ENCODE measurements at regions not wholly inside any gene's neighbourhood (a gene's known extent, or its start where the extent isn't known, plus 50 kb on each side); places are given as distances from the start of the nearest gene placed in this dataset.

DNA sequence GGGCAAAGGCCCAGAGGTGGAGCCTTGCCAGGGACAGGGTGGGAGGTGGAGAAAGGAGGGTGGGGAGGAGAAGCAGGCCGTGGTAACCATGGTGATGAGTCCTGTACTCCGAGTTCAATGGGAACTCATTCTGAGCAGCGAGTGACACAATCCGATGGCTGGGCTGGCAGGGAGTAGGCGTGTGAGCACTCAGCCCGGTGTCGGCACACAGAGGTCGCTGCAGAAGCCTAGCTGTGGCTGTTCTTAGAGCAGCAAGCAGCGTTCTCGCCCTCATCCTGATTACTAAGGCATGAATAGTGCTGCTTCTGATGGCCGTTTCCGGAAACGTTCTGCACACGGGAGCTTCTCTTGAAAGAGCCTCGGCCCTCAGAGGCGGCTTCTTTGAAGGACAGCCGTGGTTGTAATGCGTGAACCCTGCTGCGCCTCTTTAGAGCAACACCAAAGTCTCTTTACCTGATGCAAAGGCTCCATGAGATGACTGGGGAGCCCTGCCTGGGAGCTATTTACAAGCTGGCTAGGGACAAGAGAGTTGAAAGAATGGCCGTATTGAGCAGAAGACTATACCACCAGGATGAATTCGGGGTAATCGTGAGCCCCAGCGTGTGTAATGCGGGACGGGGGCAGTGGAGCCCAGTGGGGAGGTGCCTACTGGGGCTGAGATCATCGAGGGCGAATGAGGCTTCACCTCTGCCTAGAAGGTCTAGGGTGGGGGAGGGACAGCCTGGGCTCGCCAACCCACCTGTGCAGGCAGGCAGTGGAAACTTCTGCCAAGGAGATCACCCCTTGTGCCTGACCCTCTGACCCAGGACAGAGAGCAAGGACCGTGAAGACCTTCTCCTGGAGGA is 72.8 kb upstream of the PAX7 start (continued):
- TF ChIP-seq, protein P1, sequence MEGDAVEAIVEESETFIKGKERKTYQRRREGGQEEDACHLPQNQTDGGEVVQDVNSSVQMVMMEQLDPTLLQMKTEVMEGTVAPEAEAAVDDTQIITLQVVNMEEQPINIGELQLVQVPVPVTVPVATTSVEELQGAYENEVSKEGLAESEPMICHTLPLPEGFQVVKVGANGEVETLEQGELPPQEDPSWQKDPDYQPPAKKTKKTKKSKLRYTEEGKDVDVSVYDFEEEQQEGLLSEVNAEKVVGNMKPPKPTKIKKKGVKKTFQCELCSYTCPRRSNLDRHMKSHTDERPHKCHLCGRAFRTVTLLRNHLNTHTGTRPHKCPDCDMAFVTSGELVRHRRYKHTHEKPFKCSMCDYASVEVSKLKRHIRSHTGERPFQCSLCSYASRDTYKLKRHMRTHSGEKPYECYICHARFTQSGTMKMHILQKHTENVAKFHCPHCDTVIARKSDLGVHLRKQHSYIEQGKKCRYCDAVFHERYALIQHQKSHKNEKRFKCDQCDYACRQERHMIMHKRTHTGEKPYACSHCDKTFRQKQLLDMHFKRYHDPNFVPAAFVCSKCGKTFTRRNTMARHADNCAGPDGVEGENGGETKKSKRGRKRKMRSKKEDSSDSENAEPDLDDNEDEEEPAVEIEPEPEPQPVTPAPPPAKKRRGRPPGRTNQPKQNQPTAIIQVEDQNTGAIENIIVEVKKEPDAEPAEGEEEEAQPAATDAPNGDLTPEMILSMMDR (IDR thresholded peaks at IDR 0.05; ENCODE audit: control extremely low read depth in 1 of 3, insufficient read depth in 1 of 3, low read depth in 1 of 3, low read length in 3 of 3) = peak in 2 of 3 experiments; percentile 19 to 24; a peak in 2 of 4 replicates
- peak; percentile 60 for TF ChIP-seq CTBP2 (IDR thresholded peaks at IDR 0.05; ENCODE audit: borderline replicate concordance, insufficient read depth, insufficient read length, low read length)
- TF ChIP-seq JUN (IDR thresholded peaks at IDR 0.05; ENCODE audit: low read depth, low read length) = peak; percentile 41; the same call in 1 of the 2 replicates
- TF ChIP-seq POU5F1 (IDR thresholded peaks at IDR 0.05; ENCODE audit: low read depth, low read length) = no peak
- TF ChIP-seq JUND (IDR thresholded peaks at IDR 0.05; ENCODE audit: low read length) = peak; percentile 29; the same call in 1 of the 2 replicates
- no peak for TF ChIP-seq SP4 (IDR thresholded peaks at IDR 0.05; ENCODE audit: low read length)
- no peak for TF ChIP-seq KDM1A (IDR thresholded peaks at IDR 0.05; ENCODE audit: borderline replicate concordance, low read length)
- TF ChIP-seq RBBP5 (IDR thresholded peaks at IDR 0.05; ENCODE audit: borderline replicate concordance, low read depth, low read length) = 0 out of 2 replicates have a peak, but pooled peaks have one; percentile 39
